Adrenal gland (tissue), 9 donors: ENCODE measurements at regions not wholly inside any gene's neighbourhood (a gene's known extent, or its start where the extent isn't known, plus 50 kb on each side); places are given as distances from the start of the nearest gene placed in this dataset.

Source experiments
- DNase-seq, 7 donors: peaks; one replicate each; pipeline ENCODE4 v3.0.0-alpha.2; 2019 to 2020
- H3K27ac ChIP-seq, 5 donors: fragments of 200-600 bp; sonication (generic) in 4 of 5; 1 replicate in 3 of 5; 2 replicates in 2 of 5; pipeline versions ENCODE4 v1.5.1 to v1.8.0; 2016 to 2020; ENCODE audit warnings: mild to moderate bottlenecking in 1 of 5
- H3K27me3 ChIP-seq: fragments of 200-600 bp; 2 replicates; pipeline ENCODE4 v1.8.0; 2021
- H3K36me3 ChIP-seq, 2 donors: fragments of 200-600 bp; replicated peaks in 1 of 2; 1 replicate in 1 of 2; 2 replicates in 1 of 2; pipeline versions ENCODE4 v1.5.1 to v1.8.0; 2018 to 2022
- H3K4me1 ChIP-seq, 2 donors: fragments of 200-600 bp; replicated peaks in 1 of 2; 1 replicate in 1 of 2; 2 replicates in 1 of 2; pipeline versions ENCODE4 v1.5.1 to v1.8.0; 2018 to 2021
- H3K4me3 ChIP-seq, 4 donors: fragments of 200-600 bp; sonication (generic) in 3 of 4; one replicate each; pipeline ENCODE4 v1.5.1; 2016 to 2018
- H3K9me3 ChIP-seq, 3 donors: fragments of 200-600 bp; sonication (generic) in 1 of 3; replicated peaks in 1 of 3; 1 replicate in 2 of 3; 2 replicates in 1 of 3; pipeline versions ENCODE4 v1.5.1 to v1.8.0; 2016 to 2021
- POLR2A ChIP-seq, 2 donors: fragments of 450-650 bp; IDR thresholded peaks; one replicate each; pipeline ENCODE4 v1.6.1; 2017; ENCODE audit warnings: antibody characterized with exemption in 2 of 2, mild to moderate bottlenecking in 2 of 2, moderate library complexity in 1 of 2
- WGBS, 4 donors: extraction: QIAGEN DNeasy Blood & Tissue Kit in 2 of 4; methylation state at CpG; one replicate each; pipeline versions ENCODE4 v1.1.5 to v1.1.7; 2013 to 2017; 5-methylcytosine and 5-hydroxymethylcytosine counted together
- intact Hi-C, 2 donors: fragments of 100-400 bp; cut with DNase I; formaldehyde crosslinking; loops; one replicate each; pipeline versions ENCODE4 v1.14.1 to v1.15.0; 2022 to 2023
- TF ChIP-seq, protein P1 (sequence below), 6 experiments: fragments of 450-650 bp in 4 of 6; fragments of 200-600 bp in 2 of 6; sonication (generic) in 1 of 6; IDR thresholded peaks; 1 replicate in 5 of 6; 2 replicates in 1 of 6; pipeline versions ENCODE4 v1.5.1 to v1.8.0; 2016 to 2021; ENCODE audit warnings: antibody characterized with exemption in 6 of 6, mild to moderate bottlenecking in 2 of 6, moderate library complexity in 1 of 6
- donor health status: healthy with polysubstance abuse.
- donor health status: Bipolar disorder and iron deficiency.
- donor health status: DM: yes; HTN: yes; CAD: no.
- donor health status: DM: no; HTN: no; CAD: no.
- donor health status: DM: no; HTN: no; CAD: no.

DNA sequence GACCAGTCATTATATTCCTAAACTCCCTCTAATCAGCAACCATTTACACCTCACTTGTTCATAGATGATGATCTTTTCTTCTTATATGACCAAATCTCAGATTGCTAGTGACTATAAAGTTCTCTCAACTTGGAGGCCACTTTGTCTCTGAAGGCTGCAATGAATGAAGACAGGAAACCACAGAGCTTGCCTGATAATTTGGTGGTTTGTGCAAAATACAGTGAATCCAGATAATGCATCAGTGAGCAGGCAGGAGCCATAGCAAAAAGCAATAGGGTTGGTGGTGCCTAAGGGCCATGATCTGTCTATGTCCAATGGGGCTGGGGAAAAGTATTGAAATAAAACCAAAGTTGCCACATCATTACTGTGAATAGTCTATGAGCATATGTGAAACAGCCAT, 123.8 kb upstream of the LRFN5 start:
- H3K9me3 ChIP-seq, result no peaks in the 10 kb centered on the region
- no peak for DNase-seq
- no peak overlapping the region for H3K27ac ChIP-seq
- no peak for TF ChIP-seq POLR2A (IDR thresholded peaks at IDR 0.05)
- TF ChIP-seq, protein P1, sequence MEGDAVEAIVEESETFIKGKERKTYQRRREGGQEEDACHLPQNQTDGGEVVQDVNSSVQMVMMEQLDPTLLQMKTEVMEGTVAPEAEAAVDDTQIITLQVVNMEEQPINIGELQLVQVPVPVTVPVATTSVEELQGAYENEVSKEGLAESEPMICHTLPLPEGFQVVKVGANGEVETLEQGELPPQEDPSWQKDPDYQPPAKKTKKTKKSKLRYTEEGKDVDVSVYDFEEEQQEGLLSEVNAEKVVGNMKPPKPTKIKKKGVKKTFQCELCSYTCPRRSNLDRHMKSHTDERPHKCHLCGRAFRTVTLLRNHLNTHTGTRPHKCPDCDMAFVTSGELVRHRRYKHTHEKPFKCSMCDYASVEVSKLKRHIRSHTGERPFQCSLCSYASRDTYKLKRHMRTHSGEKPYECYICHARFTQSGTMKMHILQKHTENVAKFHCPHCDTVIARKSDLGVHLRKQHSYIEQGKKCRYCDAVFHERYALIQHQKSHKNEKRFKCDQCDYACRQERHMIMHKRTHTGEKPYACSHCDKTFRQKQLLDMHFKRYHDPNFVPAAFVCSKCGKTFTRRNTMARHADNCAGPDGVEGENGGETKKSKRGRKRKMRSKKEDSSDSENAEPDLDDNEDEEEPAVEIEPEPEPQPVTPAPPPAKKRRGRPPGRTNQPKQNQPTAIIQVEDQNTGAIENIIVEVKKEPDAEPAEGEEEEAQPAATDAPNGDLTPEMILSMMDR (IDR thresholded peaks at IDR 0.05), result no peak
- H3K36me3 ChIP-seq, result no peaks in the 10 kb centered on the region
- H3K4me1 ChIP-seq, result no peaks in the 10 kb centered on the region
- intact Hi-C loops, result no loop called here
- H3K27me3 ChIP-seq, result no peaks in the 10 kb centered on the region
- H3K4me3 ChIP-seq, result no peak overlapping the region

DNA sequence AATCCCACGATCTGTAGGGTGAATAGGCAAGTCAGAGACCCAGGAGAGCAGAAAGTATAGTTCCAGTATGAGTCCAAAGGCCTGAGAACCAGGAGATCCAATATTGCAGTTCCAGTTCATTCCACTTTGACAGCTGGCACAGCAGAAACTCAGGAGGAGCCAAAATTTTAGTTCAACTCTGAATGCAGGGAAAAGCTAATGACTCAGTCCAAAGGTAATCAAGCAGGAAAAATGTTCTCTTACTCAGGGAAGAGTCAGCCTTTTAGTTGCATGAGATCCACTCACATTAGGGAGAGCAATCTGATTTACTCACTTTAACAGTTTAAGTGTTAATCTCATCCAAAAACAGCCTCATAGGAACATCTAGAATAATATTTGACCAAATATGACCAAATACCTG, 130.2 kb upstream of the LRFN5 start:
- TF ChIP-seq, protein P1 (IDR thresholded peaks at IDR 0.05), result no peak
- no peak for TF ChIP-seq POLR2A (IDR thresholded peaks at IDR 0.05)
- H3K27ac ChIP-seq, result no peak overlapping the region
- WGBS, 4 donors, result 34 to 51% (median 48%) methylated on average over 1 of the region's 1 CpG
- no peaks in the 10 kb centered on the region for H3K36me3 ChIP-seq
- DNase-seq, result no peak
- no peak overlapping the region for H3K4me3 ChIP-seq
- intact Hi-C loops, result no loop called here
- H3K4me1 ChIP-seq, result no peaks in the 10 kb centered on the region
- H3K27me3 ChIP-seq, result no peaks in the 10 kb centered on the region
- H3K9me3 ChIP-seq, result no peaks in the 10 kb centered on the region

GRCh38 chr14:41461380-41461779, 145.3 kb upstream of the LRFN5 start:
- Histone ChIP-seq H3K9me3 (no peaks in the 10 kb centered on the region), H3K27me3 (no peaks in the 10 kb centered on the region), H3K4me3 (no peak overlapping the region), H3K36me3 (no peaks in the 10 kb centered on the region), H3K4me1 (peaks cover 0 to 8% of the 10 kb centered on the region in 2 donors), H3K27ac (no peak overlapping the region)
- TF ChIP-seq, protein P1 (IDR thresholded peaks at IDR 0.05), result no peak
- no peak for TF ChIP-seq POLR2A (IDR thresholded peaks at IDR 0.05)
- DNase-seq, result no peak
- intact Hi-C loops, result no loop called here

DNA sequence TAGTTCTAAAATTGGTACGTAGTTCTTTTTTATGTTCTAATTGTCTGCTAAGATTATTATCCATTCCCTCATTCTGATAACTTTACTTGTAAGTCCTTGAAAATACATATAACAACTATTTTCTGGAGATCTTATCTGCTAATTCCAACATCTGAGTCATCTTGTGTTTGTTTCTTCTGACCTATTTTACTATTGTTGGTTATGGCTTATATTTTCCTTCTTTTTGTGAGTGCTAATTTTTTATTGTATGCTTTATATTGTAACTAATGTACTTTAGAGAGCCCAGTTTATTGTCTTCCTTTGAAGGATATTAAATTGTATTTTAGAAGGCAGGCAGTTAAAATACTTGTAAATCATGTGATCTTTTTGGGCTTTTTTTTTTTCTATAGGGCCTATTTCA, 149.3 kb upstream of the LRFN5 start:
- DNase-seq, result no peak
- Histone ChIP-seq H3K4me3 (no peak overlapping the region), H3K4me1 (peaks cover 0 to 8% of the 10 kb centered on the region in 2 donors), H3K36me3 (no peaks in the 10 kb centered on the region), H3K9me3 (peaks cover 0 to 10% (median 0%) of the 10 kb centered on the region in 3 donors), H3K27ac (no peak overlapping the region), H3K27me3 (no peaks in the 10 kb centered on the region)
- WGBS, 4 donors, result 42 to 56% (median 52%) methylated on average over 1 of the region's 1 CpG
- intact Hi-C loops, result no loop called here
- TF ChIP-seq POLR2A (IDR thresholded peaks at IDR 0.05), result no peak
- TF ChIP-seq, protein P1 (IDR thresholded peaks at IDR 0.05), result no peak
